ENCODE measurements at regions not wholly inside any gene's neighbourhood (a gene's known extent, or its start where the extent isn't known, plus 50 kb on each side); places are given as distances from the start of the nearest gene placed in this dataset.
"Not testable (repeated sequence)": the region's sequence is repeated elsewhere in the genome, so short reads cannot be mapped to it uniquely, and the experiment has no call there.

- no peak for DNase-seq
Observed at GRCh38 chr16:50497592-50497991, 50.6 kb upstream of the NKD1 start.

- DNase-seq = no peak
Observed at GRCh38 chr16:50496990-50497389, 51.2 kb upstream of the NKD1 start.

GRCh38 chr16:50495673-50496072, 52.5 kb upstream of the NKD1 start:
- no peak for DNase-seq

- no peak for DNase-seq
Observed at GRCh38 chr16:50494501-50495491, 53.4 kb upstream of the NKD1 start.

GRCh38 chr16:50491516-50491915, 56.7 kb upstream of the NKD1 start:
- DNase-seq = no peak

- DNase-seq = no peak
Observed at GRCh38 chr16:50490828-50491227, 57.4 kb upstream of the NKD1 start.

GRCh38 chr16:50489182-50489581, 59.0 kb upstream of the NKD1 start:
- peak; percentile 16 for DNase-seq

- no peak for DNase-seq
Observed at GRCh38 chr16:50487528-50487927, 60.7 kb upstream of the NKD1 start.

DNA sequence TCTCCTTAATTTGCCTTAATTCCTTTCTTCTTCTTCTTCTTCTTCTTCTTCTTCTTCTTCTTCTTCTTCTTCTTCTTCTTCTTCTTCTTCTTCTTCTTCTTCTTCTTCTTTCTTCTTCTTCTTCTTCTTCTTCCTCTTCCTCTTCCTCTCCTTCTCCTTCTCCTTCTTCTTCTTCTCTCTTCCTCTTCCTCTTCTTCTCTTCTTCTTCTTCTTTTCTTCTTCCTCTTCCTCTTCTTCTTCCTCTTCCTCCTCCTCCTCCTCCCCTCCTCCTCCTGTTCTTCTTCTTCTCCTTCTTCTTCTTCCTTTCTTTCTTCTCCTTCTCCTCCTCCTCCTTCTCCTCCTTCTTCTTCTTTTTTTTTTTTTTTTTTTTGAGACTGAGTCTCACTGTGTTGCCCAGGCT, 62.0 kb upstream of the NKD1 start:
- not testable (repeated sequence) for DNase-seq

DNA sequence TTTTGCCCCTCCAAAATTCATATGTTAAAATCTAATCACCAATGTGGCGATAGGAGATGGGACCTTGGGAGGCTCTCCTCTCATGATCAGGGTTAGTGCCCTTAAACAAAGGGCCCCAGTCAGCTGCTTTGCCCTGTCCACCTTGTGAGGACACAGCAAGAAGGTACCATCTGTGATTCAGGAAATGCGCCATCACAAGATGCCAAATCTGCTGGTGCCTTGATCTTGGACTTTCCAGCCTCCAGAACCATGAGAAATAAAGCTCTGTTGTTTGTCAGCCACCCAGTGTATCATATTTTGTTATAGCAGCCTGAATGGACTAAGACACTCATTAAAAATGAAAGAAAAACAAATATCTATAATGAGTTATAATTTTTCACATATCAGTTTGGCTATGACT, 63.0 kb upstream of the NKD1 start:
- no peak for DNase-seq

DNA sequence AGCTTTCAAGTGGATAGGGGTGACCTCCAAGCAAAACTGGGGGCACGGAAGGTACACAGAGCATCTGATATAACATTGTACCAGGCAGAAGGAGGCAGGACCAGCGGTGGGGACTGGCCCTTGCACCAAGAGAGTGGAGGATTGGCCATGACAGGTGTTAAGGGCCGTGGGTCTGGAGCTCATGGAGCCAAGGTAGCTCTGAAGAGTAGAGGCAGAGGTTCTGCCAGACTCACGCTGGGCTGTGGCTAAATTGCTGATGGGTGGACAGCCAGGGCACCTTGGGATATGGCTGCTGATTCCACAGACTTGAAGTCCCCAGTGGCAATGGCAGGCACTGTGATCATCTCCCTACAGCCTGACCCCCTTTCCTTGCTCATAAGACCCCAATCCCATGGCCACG, 65.9 kb upstream of the NKD1 start:
- DNase-seq = no peak

DNA sequence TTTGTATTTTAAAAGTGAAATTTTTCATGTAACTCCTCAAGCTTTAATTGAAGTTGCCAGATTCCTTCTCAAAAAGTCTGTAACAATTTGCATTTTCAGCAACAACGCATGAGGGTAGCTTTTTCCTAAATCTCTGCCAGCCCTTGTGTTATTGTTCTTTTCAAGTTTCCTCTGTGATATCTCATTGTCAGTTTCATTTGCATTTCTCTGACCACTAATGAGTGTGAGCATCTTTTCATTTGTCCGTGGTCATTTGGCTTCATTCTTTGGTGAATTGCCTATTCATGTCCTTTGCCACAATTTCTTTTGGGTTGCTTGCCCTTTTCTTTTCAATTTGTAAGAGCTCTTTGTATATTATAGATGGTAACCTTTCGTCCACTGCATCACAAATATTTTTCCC, 68.0 kb upstream of the NKD1 start:
- DNase-seq = no peak

DNA sequence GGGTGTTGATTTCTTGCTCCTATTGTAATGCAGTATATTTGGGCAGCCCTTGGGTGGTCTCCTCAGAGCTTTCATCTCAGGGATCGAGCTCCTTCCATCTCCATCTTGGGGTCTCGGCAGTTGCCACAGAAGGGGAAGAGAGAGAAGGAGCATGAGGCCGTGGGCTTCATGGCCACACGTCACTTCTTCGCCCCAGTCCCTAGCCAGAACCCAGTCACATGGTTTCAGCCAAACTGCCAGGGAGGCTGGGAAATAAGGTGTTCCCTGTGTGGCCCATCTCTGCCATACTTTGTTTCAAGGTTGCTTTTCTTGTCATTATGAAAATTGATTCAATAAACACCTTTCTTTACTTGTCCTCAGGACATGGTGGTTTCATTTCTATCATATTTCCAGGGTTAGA, 68.4 kb upstream of the NKD1 start:
- no peak for DNase-seq

DNA sequence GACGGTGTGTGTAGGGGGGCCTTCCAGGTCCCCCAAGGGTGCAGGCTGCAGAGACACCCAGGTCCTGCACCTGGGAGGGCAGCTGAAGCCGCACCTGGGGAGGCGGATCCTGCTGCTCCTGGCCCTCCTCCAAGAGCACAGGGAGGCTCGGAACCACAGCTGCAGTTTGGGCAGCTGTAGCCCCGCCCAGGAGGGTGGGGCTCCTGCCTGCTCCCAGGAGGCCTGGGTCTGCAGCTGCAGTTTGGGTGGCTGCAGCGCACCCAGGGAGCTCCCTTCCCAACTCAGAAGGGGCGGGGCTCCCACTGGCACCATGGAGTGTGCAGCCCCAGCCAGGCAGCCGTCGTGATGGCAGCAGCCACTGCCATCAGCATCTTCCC, 69.4 kb upstream of the NKD1 start:
- DNase-seq = peak; percentile 39

GRCh38 chr16:50478075-50478772, 70.0 kb upstream of the NKD1 start:
- no peak for DNase-seq

DNA sequence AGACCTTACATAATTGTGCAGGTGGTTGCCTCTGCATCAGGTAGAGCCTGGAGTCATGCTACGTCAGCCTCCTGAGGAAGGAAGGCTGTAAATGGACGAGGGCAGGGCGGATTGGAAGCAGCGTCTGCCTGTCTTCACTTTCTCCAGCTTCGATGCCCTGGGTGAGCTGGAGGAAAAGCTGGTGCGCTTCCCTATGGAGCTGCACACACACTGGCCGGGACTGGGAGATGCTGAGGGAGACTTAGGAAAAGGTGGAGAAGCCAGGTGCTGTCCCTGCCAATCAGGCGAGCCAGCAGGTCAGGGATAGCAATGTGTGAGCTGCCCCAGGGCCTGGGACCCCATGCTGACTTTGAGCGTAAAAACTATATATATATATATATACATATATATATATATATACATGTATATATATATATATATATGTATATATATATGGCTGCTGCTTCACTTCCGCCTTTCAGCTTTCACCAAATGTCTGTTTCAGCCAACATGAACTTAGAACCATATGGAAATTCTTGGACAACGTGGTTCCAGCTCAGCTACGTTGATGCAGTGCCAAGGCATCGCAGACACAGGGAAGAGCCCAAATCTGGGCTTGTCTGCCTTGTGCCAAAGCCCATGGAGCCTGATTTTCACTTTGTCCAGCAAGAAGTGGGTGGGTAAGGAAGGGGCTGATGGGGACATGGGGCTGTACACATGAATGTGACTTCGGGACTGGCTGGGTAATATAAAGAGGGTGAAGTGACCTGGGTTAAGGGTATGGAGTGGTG, 71.5 kb upstream of the NKD1 start:
- DNase-seq = no peak

DNA sequence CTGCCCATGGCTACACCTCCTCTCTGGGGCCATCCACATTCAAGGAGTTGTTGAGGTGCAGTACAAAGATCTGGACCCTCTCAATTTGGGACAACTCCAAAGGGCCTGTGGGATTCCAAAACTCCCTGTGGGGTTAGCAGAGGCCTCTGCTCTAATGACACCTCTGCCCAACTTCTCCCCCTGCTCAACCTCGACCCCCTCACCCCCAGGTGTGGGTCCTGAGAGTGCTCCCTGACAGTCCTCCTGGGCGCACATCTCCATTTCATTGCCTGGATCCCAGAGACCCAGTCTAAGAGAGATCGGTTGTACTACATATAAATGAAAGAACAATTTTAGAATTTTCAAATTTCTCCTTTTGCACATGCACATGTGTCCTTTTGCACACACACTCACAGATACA, 73.0 kb upstream of the NKD1 start:
- DNase-seq = no peak

GRCh38 chr16:50474138-50474537, 74.1 kb upstream of the NKD1 start:
- DNase-seq = no peak

GRCh38 chr16:50473356-50473945, 74.7 kb upstream of the NKD1 start:
- DNase-seq = no peak

DNA sequence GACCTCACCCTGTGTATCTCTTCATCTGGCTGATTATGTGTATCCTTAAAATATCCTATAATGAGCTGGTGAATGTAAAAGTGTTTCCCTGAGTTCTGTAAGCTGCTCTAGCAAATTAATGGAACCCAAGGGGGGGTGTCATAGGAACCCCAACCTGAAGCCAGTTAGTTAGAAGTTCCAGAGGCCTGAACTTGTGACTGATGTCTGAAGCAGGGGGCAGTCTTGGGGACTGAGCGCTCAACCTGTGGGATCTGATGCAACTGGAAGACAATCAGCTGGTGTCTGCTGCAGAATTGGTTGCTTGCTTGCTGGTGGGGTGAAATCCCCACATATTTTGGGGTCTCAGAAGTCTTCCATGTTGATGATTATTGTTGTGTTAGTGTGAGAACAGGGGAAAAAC, 75.7 kb upstream of the NKD1 start:
- DNase-seq = no peak

DNA sequence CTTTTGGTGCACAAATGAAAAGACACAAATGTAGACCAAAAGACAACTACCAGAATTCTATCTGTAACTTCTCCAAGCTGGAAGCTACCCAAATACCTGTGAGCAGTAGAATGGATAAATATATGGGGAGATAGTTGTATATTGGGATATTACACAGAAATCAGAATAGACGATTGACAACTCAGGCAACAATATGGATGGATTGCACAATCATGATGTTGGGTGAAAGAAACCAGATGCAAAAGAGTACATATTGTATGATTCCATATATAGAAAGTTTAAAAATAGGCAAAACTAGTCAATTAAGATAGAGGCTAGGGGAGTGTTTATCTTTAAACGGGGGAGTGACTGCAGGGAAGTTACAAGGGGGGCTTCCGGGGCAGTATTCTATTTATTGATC, 77.5 kb upstream of the NKD1 start:
- DNase-seq = no peak

DNA sequence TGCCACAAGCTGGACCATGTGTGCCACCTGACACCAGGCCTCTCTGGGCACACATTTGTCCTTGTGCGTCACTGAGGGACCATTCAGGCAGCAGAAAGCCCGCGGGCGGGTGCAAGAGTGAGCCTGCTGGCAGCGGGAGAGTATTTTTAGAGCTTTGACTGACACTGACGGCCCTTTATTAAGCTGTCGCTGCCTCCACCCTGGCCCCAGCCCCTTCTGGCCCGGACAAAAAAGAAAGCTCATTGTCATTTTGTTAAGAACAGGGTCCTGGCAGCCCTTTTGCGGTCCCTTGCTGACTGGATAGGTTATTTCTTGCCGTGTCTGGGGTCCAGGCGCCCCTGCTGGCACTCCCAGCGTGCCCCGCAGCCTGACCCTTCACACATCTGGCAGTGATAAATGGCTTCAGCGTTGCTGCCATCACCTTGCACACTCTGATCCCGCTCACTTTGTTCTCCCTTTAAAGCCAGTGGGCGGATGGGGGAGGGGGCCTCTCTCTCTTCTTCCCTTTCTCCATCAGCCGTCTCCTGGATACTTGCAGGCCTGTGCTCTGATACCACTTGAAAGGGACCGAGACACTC, 78.4 kb upstream of the NKD1 start:
- DNase-seq = no peak
